HG03432 (cell line): ENCODE measurements at regions not wholly inside any gene's neighbourhood (a gene's known extent, or its start where the extent isn't known, plus 50 kb on each side); places are given as distances from the start of the nearest gene placed in this dataset.
"Not testable (repeated sequence)": the region's sequence is repeated elsewhere in the genome, so short reads cannot be mapped to it uniquely, and the experiment has no call there.

Experiments
- ATAC-seq: cut with Tn5 transposase; IDR thresholded peaks from one replicate; pipeline ENCODE4 v1.9.1; 2021; ENCODE audit warnings: mild to moderate bottlenecking, moderate library complexity; ENCODE audit not compliant: unreplicated experiment

DNA sequence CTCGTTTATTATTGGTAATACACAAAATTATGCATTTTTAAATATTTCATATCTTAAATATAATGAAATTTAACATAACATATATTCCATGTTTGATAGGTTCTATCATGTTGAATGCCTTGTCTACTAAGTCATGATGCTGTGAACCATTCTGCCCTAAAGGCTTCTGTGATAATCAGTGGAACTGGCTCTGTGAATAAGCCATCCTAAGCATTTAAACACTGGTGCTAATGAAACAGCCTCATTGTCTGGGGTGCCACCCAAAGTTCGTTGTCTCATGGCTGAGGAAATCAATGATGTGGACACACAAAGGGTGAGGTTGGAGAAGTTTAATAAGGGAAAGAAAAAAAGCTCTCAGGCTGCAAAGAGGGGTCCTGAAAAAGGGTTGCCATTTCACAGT lies 264.7 kb upstream of the ZRANB2 start:
- ATAC-seq, result no peak

DNA sequence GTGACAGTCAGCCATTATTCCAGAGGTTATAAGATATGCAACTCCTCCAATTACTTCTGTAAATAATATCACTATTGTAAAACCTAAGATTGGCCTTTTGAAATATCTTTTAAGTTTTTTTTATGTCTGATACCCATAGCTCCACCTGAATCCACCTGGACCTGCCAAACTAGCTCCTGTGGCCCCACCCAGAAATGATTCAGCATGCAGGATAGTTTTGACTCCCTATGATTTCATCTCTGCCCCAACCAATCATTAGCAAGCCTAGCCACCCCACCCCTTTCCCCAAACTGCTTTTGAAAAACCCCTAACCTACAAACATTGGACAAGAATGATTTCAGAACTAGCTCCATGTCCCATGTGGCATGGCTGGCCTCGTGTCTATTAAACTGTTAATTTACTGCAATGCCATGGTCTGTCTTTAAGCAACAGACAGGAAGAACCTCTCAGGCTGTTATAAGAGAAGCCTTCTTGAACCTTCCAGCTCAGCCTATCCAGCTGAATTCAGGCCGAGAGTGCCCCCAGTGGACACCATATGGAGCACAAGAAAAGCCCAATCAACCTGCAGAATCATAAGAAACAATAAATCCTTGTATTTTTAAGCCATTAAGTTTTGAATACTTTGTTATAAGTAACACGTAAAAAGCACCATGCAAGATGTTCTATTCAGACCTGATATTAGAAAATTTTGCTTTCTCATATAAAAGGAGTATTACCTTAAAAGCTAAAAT lies 263.0 kb upstream of the ZRANB2 start:
- ATAC-seq, result no peak

DNA sequence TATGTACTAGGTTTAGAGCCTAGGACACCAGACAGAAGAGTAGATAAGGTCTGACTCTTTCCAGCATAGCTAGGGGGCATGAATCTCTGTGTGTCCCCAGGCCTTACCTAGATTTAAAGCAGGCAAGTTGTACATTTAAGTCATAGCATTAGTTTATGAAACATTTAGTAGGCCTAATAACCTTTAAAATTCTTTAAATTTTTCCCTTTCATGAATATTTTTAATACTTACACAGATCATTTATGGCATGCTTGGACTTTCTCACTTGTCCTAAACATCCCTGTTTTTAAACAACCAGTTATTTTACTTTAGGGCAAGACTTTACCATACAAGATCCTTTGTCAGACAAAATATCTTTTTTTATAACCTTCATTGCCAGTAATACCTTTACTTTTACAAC lies 258.4 kb upstream of the ZRANB2 start:
- ATAC-seq, result no peak

DNA sequence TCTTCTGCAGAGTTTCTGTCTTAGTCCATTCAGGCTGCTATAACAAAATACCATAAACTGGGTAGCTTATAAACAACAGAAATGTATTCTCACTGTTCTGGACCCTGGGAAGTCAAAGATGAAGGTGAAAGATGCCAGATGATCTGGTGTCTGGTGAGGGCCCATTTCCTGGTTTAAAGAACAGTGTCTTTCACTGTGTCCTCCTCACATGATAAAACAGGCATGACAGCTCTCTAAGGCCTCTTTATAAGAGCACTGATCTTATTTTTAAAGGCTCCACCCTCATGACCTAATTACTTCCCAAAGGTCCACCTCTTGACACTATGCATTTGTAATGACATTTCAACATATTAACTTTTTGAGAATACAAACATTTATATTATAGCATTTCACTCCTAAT lies 250.2 kb upstream of the ZRANB2 start:
- ATAC-seq, result no peak

DNA sequence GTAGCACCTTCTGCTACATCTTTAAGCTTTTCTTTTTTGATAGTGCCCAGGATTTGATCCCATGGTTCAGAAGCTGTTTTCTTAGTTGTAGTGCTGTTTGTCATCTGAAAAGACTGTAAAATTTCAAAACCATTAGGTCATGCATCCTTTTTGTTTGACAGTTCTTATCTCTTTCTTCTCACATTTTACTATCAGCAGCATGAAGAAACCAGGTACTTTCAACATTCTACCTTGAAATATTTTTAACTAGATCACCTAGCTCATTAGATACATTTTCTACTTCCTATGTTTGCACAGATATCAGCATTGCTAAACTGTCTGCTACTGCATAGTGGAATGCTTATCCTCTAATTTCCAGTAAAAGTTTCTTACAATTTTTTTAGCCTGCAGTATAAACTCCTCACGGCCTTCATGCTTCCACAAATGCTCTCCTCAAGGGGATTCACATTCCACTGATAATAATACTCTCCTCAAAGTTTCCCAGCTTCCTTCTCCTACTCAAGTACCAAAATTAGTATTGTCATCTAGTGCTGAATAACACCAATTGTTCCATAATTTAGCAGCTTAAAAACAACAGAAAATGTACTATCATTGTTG lies 243.9 kb upstream of the ZRANB2 start:
- ATAC-seq, result no peak

DNA sequence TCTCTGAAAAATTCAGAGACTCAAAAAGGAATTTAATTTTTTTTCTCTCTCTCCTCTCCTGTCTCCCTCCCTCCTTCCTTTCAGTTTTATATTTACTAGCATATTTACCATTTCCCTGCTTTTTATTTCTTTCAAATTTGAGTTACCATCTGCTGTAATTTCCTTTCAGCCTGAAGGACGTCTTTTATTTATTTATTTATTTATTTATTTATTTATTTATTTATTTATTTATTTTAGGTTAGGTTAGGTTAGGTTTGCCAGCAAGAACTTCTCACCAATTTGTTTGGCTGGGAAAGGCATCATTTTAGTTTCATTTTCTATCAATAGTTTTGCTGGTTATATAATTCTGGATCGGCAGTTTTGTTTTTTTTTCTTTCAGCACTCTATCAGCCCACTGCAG lies 231.7 kb upstream of the ZRANB2 start:
- ATAC-seq, result no peak

DNA sequence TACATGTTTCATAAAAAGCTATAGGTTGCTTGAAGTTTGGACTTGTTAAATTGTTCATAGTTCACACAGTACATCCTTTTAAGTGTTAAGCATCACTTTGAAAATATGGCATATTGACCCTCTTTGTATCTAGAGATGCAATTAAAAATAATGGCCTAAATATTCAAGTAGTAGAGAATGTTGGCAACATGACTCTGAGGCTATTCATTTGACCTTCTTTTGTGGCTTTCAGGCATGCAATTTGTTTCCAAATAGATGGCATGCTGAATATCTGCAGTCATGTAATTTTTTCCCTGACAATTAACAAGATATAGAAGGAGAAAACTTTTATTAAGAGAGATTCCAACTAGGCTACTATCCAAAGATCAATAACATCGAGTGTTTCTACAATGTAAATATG lies 230.5 kb upstream of the ZRANB2 start:
- no peak for ATAC-seq

DNA sequence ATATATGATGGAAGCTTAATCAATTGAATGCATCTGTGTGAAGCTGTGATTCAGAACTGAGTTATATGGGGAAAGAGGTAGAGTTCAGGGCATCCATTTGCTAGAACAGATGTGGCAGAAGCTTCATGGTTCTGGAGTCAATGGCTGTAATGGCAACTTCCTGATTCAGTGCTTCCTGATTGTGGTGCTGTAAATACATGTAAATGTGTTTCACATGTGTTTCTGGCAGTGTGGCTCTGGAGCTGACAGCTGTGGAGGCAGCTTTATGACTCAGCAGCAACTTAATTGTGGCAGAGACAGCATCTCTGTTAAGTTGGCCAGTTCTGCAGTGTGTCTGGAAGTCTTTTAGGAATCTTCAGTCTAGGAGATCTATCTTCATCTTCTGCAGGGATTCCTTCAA lies 226.6 kb upstream of the ZRANB2 start:
- ATAC-seq, result peak; percentile 93

DNA sequence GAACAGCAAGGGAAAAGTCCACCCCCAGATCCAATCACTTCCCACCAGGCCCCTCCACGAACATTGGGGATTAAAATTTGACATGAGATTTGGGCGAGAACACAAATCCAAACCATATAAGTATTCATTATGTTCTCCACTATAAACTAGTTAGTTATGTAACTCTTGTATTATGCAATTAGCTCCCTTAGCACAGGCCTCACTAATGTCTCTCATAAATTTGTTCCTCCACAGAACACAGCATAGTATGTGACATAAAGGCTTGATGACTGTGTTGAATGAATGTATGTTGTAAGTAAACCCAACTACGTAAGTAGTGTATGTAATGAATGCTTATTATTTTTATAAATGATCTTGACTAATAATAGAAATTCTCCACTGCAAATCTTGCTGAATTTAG lies 223.3 kb upstream of the ZRANB2 start:
- no peak for ATAC-seq

DNA sequence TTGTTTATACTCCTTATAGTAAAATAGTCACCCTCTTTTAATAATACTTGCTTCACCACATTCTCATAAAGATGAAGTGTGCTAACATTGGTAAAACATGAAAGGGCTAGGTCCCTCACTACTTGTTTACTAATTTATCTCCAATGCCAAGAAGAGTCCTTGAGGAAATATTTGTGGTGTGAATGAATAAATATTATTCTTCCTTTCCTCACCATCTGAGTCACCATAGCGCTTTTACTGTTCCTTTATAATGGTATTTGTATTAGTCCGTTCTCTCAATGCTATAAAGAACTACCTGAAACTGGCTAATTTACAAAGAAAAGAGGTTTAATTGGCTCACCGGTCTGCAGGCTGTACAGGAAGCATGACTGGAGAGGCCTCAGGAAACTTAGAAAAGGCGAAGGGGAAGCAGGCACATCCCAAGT lies 222.8 kb upstream of the ZRANB2 start:
- no peak for ATAC-seq

DNA sequence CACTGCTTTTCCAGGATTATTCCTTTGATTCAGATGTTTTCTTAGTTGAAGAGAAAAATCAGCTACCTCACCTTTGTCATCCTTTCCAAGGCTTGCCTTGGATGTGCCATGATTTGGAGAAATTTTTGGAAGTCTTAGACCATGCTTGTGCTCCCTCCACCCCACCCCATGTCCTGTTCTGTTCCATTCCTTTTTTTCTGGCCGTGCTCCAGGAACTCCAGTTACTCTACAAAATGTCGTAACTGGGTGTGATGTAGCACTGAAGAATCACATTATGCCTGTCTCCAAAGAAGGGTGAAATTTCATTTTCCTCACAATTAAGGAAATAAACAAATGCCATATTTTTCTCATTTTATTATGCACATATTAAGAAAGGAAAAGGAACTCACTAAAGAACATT lies 217.8 kb upstream of the ZRANB2 start:
- ATAC-seq, result no peak

DNA sequence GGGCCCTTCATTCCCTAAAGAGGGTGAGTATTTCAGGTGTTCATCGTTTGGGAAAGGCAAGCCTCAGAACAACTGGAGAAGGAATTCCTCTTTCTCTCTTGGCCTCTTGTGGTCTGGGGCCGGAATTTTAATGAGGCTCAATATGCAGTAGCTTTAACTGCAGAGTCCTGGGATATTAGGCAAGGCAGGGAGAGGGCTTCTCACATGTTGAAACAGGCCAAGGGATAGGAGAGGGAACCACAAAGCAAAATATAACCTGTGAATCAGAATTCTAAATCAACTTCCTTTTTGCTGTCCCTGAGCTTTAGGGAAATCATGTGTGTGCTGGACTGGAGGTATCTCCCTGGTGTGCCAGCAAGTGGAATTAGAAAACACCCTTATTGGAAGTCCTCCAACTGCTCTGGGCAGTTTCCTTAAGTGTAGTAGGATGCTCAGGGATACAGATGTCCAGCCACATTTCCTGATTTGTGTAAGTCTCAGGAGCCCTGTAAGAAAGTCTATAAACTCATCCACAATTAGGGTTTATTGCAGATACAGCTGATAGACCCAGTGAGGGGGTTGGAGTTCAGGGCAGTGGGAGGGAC lies 215.8 kb upstream of the ZRANB2 start:
- ATAC-seq, result no peak

DNA sequence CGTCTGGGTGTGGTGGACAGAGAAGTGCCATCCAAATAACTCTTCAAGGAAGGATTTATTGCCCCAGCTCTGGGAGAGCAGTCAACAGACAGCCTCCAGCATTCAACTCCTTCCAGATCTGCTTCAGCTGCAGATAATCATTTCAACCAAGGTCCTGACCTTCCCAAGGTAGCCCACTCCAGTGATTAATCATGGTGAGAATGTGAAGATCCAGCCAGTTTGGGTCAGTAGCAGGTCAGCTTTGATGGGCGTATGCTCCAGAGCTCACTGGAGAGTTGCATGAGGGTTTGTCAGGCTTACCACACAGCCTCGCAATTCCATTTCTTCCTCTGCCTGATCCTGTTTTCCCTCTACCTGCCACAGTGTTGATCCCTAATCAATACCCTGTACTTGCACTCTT lies 214.5 kb upstream of the ZRANB2 start:
- no peak for ATAC-seq

DNA sequence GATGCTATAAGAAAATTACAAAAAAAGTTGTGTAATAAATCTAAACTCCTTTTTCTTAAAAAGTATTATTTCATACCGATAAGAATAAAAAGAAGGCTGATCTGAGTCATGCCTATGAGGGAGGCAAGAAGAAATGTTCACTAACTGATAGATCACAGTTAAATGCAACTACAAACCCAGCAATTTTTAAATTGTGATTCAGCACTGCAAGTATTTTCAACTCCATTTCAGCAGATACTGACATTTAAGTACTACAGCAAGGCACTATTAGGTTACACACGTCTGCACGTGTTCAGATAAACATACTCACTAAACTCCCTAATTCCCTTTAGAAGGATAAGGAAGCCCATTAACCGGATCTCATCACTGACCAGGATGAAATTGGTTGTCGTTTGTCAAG lies 213.3 kb upstream of the ZRANB2 start:
- no peak for ATAC-seq

DNA sequence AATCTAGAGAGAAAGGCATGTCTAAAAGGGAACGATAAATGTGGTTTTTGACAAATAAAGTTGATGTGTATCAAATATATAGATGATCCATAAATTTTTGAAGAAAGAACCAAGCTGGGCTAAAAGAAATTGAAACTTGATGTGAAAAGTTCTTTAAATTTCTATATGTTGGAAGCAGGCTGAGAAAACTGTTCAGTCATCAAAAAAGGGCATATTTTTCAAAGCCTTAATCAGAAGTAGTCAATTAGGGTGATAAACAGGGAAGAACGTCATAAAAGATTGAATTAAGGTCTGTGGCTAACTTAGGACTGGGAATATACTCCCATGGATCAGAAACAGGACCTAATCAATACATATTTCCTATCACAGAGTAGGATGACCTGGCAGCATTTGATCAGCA lies 211.4 kb upstream of the ZRANB2 start:
- ATAC-seq, result no peak

DNA sequence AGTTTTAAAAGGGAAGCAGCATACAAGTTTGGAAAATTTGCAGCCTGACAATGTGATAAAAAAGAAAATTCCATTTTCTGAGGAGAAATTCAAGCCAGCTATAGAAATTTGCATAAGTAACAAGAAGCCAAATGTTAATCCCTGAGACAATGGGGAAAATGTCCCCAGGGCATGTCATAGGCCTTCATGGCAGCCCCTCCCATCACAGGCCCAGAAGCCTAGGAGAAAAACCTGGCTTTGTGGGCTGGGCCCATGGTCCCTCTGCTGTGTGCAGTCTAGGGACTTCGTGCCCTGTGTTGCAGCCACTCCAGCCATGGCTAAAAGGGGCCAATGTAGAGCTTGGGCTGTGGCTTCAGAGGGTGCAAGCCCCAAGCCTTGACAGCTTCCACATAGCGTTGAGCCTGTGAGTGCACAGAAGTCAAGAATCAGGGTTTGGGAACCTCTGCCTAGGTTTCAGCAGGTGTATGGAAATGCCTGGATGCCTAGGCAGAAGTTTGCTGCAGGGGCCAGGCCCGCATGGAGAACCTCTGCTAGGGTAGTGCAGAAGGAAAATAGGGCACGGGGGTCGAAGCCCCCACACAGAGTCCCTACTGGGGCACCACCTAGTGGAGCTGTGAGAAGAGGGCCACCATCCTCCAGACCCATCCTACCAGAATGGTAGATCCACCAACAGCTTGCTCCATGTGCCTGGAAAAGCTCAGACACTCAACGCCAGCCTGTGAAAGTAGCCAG lies 209.8 kb upstream of the ZRANB2 start:
- ATAC-seq, result not testable (repeated sequence)

DNA sequence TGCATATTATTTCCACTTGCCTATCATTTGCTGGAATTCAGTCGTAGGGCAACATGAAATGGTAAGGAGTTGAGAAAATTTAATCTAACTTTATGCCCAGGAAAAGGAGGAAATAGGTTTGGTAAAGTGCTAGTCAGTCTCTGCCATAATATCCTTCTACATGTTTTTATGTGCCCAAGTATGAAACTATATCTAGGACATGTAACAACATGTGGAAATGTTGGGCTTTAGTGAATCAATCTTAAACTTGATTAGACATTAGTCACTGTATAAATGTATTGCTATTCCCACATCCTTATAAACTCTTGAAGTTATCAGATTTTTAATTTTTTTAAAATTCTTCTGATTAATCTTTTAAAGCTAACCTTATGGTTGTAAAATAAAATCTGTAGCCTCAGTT lies 204.7 kb upstream of the ZRANB2 start:
- no peak for ATAC-seq

DNA sequence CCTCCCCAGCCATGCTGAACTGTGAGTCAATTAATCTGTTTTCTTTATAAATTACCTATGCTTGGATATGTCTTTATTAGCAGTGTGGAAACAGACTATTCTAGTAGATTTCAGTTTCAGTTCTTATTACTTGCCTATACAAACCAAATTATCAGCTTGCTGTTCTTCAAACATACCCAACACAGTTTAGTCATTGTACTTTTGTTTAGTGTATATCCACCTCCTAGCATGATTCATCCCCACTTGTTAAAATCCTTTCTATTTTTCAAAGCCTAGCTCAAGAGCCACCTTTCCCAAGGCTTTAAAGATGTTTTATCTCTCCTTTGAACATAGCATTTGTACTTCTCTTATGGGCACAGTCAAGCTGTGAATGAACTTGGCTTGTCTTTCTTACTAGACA lies 195.6 kb upstream of the ZRANB2 start:
- ATAC-seq, result no peak

DNA sequence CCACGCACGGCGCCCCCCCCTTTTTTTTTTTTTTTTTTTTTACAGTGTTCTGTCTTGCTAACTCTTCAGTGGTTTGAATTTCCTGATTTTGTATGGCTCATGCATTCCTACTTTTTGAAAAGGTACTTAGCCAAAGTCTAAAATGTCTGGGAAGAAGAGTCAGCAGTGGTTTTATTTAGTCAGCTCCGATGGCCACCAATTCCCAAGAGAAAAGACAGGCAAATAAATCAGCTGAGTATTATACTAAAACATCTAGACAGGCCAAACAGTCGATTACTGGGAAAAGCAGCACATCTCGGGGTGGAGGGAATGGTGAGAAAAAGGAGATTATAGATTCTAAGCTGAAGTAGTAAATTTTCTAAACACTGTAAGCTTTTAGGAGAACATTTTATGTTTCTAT lies 192.5 kb upstream of the ZRANB2 start:
- ATAC-seq, result no peak

DNA sequence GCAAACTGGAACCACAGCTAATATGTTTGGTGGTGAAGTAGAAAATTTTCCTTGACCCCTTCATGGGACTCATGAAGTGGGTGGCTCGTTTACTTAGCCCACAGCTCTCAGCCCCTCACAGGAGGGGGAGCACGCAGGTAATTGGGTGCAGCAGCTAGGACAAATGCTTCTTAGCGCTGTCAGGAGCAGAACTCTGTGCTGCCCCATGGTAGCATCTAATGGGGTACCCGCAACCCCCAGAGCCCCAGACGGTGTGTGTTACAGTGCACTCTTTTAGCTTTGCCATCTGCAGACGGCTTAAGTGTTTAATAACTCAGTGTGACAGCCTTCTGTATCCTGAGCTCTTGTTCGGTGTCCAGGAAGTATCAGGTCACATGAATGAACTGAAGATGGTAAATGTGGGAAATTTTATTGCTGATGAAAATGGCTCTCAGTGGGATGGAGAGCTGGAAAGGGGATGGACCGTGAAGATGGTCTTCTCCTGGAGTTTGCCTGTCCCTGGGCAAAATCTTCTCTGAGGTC lies 189.6 kb upstream of the ZRANB2 start:
- ATAC-seq, result peak; percentile 11

DNA sequence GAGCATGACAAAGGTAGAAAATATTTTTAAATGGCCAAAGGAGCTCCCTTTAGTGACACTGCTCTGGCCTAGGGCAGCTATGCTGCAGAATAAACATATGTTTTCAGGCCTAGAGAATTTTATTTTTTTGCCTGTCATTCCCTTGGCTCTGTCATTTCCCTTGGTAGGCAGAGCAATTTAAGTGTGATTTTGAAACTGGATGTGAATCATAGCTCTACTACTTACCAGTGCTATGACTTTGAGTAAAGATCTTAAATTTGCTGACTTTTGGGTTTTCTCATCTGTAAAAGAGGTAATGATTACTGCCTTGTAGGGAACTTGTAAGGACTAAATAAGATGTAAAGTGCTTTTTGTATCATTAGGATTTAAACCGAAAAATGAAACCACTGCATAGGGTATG lies 189.0 kb upstream of the ZRANB2 start:
- ATAC-seq, result peak; percentile 48

DNA sequence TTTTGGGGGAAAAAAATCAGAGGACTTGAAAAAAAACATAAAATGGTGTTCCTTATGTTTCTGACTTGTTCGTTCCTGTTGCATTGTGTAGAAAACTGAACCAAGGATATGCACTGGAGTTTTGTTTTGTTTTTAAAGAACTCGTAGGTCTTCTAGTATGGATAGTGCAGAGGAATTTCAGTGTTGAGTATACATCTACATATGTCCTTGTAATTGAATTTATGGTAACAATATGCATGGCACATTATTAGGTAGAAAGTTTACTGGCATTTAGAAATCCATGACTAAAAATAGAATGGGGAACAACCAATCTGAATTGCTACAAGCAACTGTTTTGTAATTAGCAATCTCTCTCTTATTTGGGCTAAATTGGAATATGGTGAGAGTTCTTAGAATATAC lies 188.3 kb upstream of the ZRANB2 start:
- ATAC-seq, result no peak
